CD4-positive, alpha-beta T cell (primary cell): ENCODE measurements at regions not wholly inside any gene's neighbourhood (a gene's known extent, or its start where the extent isn't known, plus 50 kb on each side); places are given as distances from the start of the nearest gene placed in this dataset.

ENCODE experiments used
- ATAC-seq: fragments of 200-7000 bp; cut with Tn5 transposase; one replicate; pipeline ENCODE4 v1.10.0; 2022; ENCODE audit warnings: mild to moderate bottlenecking; ENCODE audit not compliant: poor library complexity
- CTCF ChIA-PET: fragments of 350-600 bp; sonication (Branson Sonifier 250); formaldehyde crosslinking; loops from one replicate; lab custom pipeline; 2021; ENCODE audit warnings: antibody characterized with exemption, inconsistent platforms; lab: Charles Lee
- POLR2A ChIA-PET: fragments of 350-600 bp; sonication (Branson Sonifier 250); formaldehyde crosslinking; loops from one replicate; lab custom pipeline; 2021; ENCODE audit warnings: antibody characterized with exemption, inconsistent platforms; lab: Charles Lee
- DNase-seq, 14 experiments: peaks; one replicate each; pipeline ENCODE4 v3.0.0-alpha.2; 2013 to 2020; ENCODE audit warnings: mixed read lengths in 2 of 14
- H3K27ac ChIP-seq, 2 donors: one replicate each; pipeline versions ENCODE4 v1.5.1 to v1.7.0; 2013; ENCODE audit warnings: low read length in 2 of 2, low read depth in 1 of 2, mild to moderate bottlenecking in 1 of 2
- H3K27me3 ChIP-seq, 2 experiments: 1 replicate in 1 of 2; 2 replicates in 1 of 2; pipeline versions ENCODE4 v1.6.1 to v1.7.0; 2013; ENCODE audit warnings: low read length in 2 of 2, control low read depth in 1 of 2, mild to moderate bottlenecking in 1 of 2, moderate library complexity in 1 of 2; ENCODE audit not compliant: insufficient read depth in 2 of 2, control insufficient read depth in 1 of 2
- H3K36me3 ChIP-seq: one replicate; pipeline ENCODE4 v1.6.1; 2013; ENCODE audit warnings: low read length, control low read depth; ENCODE audit not compliant: insufficient read depth
- H3K4me1 ChIP-seq: one replicate; pipeline ENCODE4 v1.6.1; 2013; ENCODE audit warnings: low read length, control low read depth; ENCODE audit not compliant: insufficient read depth
- H3K4me3 ChIP-seq: one replicate; pipeline ENCODE4 v1.5.1; 2013; ENCODE audit warnings: mild to moderate bottlenecking, low read length, moderate library complexity
- H3K9me3 ChIP-seq, 2 experiments: 1 replicate in 1 of 2; 2 replicates in 1 of 2; pipeline versions ENCODE4 v1.6.1 to v1.7.0; 2013; ENCODE audit warnings: low read length in 2 of 2, mild to moderate bottlenecking in 2 of 2, control low read depth in 1 of 2, moderate library complexity in 1 of 2; ENCODE audit not compliant: control insufficient read depth in 1 of 2, insufficient read depth in 1 of 2
- H3K27ac Mint-ChIP-seq: one replicate; pipeline ENCODE4 v1.8.0; 2020; ENCODE audit warnings: mixed read lengths
- H3K27me3 Mint-ChIP-seq: one replicate; pipeline ENCODE4 v1.8.0; 2021; ENCODE audit warnings: mixed read lengths
- H3K36me3 Mint-ChIP-seq: one replicate; pipeline ENCODE4 v1.8.0; 2021; ENCODE audit warnings: low read depth, mixed read lengths
- H3K4me1 Mint-ChIP-seq: one replicate; pipeline ENCODE4 v1.8.0; 2021; ENCODE audit warnings: low read depth, mixed read lengths
- H3K4me3 Mint-ChIP-seq: one replicate; pipeline ENCODE4 v1.8.0; 2020; ENCODE audit warnings: mild to moderate bottlenecking, mixed read lengths
- H3K9me3 Mint-ChIP-seq: one replicate; pipeline ENCODE4 v1.8.0; 2020; ENCODE audit warnings: mixed read lengths
- CTCF ChIP-seq: fragments of 200-600 bp; IDR thresholded peaks from one replicate; pipeline ENCODE4 v1.8.0; 2022; ENCODE audit warnings: antibody characterized with exemption, mild to moderate bottlenecking
- intact Hi-C, 2 experiments: fragments of 100-400 bp; cut with DNase I in 1 of 2; cut with micrococcal nuclease in 1 of 2; formaldehyde crosslinking; loops; one replicate each; pipeline versions ENCODE4 v1.15.1 to v1.9.0; 2023 to 2025; cut with DNase I, micrococcal nuclease

GRCh38 chr6:22670605-22671004 is 101.2 kb downstream of the HDGFL1 start:
- H3K36me3 ChIP-seq, result no peaks in the 10 kb centered on the region
- Mint-ChIP-seq H3K36me3 (no peaks in the 10 kb centered on the region), H3K4me3 (no peak overlapping the region), H3K27ac (no peak overlapping the region), H3K4me1 (no peaks in the 10 kb centered on the region), H3K27me3 (no peaks in the 10 kb centered on the region), H3K9me3 (no peaks in the 10 kb centered on the region)
- DNase-seq (no peak), ATAC-seq (no peak)
- TF ChIP-seq CTCF, result no peak
- ChIA-PET POLR2A (no interaction called here), CTCF (interaction anchor here (1.4 kb wide), 1 partner anchor 10 kb away, joined by 3 read pairs; no protein-coding TSS in a partner anchor)
- no peak overlapping the region for H3K4me3 ChIP-seq
- intact Hi-C loops, result no loop called here
- H3K4me1 ChIP-seq, result no peaks in the 10 kb centered on the region
- H3K27ac ChIP-seq, result no peak overlapping the region
- peaks cover 0 to 4% of the 10 kb centered on the region in 2 experiments for H3K9me3 ChIP-seq
- no peaks in the 10 kb centered on the region for H3K27me3 ChIP-seq

- CTCF ChIA-PET, result no interaction called here
- Mint-ChIP-seq H3K9me3 (no peaks in the 10 kb centered on the region), H3K27me3 (no peaks in the 10 kb centered on the region), H3K36me3 (no peaks in the 10 kb centered on the region), H3K27ac (no peak overlapping the region), H3K4me1 (no peaks in the 10 kb centered on the region), H3K4me3 (no peak overlapping the region)
- Histone ChIP-seq H3K36me3 (no peaks in the 10 kb centered on the region), H3K4me3 (no peak overlapping the region), H3K27ac (no peak overlapping the region), H3K9me3 (peaks cover 0 to 4% of the 10 kb centered on the region in 2 experiments), H3K4me1 (no peaks in the 10 kb centered on the region), H3K27me3 (no peaks in the 10 kb centered on the region)
- intact Hi-C loops, result no loop called here
- DNase-seq, result no peak
- POLR2A ChIA-PET, result no interaction called here
- TF ChIP-seq CTCF, result no peak
- ATAC-seq, result no peak
Observed at GRCh38 chr6:22673474-22673873, 104.1 kb downstream of the HDGFL1 start.

- Histone ChIP-seq H3K4me3 (no peak overlapping the region), H3K36me3 (no peaks in the 10 kb centered on the region), H3K4me1 (no peaks in the 10 kb centered on the region), H3K27ac (no peak overlapping the region), H3K9me3 (no peaks in the 10 kb centered on the region), H3K27me3 (no peaks in the 10 kb centered on the region)
- ChIA-PET CTCF (no interaction called here), POLR2A (no interaction called here)
- no peaks in the 10 kb centered on the region for H3K27me3 Mint-ChIP-seq
- H3K9me3 Mint-ChIP-seq, result no peaks in the 10 kb centered on the region
- H3K4me1 Mint-ChIP-seq, result no peaks in the 10 kb centered on the region
- H3K4me3 Mint-ChIP-seq, result no peak overlapping the region
- H3K36me3 Mint-ChIP-seq, result no peaks in the 10 kb centered on the region
- intact Hi-C loops, result no loop called here
- ATAC-seq (no peak), DNase-seq (no peak)
- TF ChIP-seq CTCF, result no peak
- no peak overlapping the region for H3K27ac Mint-ChIP-seq
Observed at GRCh38 chr6:22680950-22681349, 111.6 kb downstream of the HDGFL1 start.
